ENCODE measurements at regions not wholly inside any gene's neighbourhood (a gene's known extent, or its start where the extent isn't known, plus 50 kb on each side); places are given as distances from the start of the nearest gene placed in this dataset.

DNA sequence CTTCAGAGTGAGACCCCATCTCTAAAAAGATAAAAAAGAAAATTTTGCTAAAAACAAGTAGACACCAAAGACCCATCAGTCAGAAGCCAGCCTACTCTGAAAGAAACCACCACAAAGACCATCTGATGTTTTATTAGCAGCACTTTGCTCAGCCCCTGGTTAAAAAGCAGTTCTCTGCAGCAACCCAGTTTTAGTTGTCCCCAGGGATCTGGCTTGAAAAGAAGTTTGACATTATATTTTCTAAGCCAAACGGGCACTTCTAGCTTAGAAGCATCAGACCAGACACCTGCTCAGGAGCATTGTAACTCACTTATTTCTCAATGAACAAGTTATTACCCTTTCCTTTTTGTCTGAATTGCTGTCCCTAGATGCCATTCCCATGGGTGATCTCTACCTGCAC is 164.2 kb upstream of the ETAA1 start:
- H3K4me3 Mint-ChIP-seq: no peak overlapping the region
- H3K4me1 ChIP-seq (ENCODE audit: control insufficient read depth, insufficient read depth, low read length): no peaks in the 10 kb centered on the region
- H3K27me3 Mint-ChIP-seq (ENCODE audit: insufficient read depth): no peaks in the 10 kb centered on the region
- TF ChIP-seq, protein P1, sequence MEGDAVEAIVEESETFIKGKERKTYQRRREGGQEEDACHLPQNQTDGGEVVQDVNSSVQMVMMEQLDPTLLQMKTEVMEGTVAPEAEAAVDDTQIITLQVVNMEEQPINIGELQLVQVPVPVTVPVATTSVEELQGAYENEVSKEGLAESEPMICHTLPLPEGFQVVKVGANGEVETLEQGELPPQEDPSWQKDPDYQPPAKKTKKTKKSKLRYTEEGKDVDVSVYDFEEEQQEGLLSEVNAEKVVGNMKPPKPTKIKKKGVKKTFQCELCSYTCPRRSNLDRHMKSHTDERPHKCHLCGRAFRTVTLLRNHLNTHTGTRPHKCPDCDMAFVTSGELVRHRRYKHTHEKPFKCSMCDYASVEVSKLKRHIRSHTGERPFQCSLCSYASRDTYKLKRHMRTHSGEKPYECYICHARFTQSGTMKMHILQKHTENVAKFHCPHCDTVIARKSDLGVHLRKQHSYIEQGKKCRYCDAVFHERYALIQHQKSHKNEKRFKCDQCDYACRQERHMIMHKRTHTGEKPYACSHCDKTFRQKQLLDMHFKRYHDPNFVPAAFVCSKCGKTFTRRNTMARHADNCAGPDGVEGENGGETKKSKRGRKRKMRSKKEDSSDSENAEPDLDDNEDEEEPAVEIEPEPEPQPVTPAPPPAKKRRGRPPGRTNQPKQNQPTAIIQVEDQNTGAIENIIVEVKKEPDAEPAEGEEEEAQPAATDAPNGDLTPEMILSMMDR (conservative IDR thresholded peaks at IDR 0.05): no peak
- H3K27me3 ChIP-seq (ENCODE audit: control insufficient read depth, insufficient read depth, low read length, poor library complexity, severe bottlenecking): no peaks in the 10 kb centered on the region
- H3K9ac ChIP-seq (ENCODE audit: extremely low read depth, low read length, poor library complexity, severe bottlenecking): no peak overlapping the region
- no peak overlapping the region for H3K27ac ChIP-seq (ENCODE audit: low read depth, low read length)
- no peaks in the 10 kb centered on the region for H3K36me3 ChIP-seq (ENCODE audit: control insufficient read depth, insufficient read depth, low read length)
- H3K9me3 ChIP-seq (ENCODE audit: control insufficient read depth, low read length): no peaks in the 10 kb centered on the region
- H3K9me3 Mint-ChIP-seq: no peaks in the 10 kb centered on the region
- no peaks in the 10 kb centered on the region for H3K4me1 Mint-ChIP-seq
- no peak overlapping the region for H3K4me3 ChIP-seq (ENCODE audit: low read length)
- DNase-seq: no peak
- H3K27ac Mint-ChIP-seq: no peak overlapping the region
- whole genome bisulfite sequencing, 2 experiments (ENCODE audit: insufficient coverage in 1 of 2, insufficient read length in 1 of 2): 93 to 100% methylated on average over 1 of the region's 1 CpG
- H3K36me3 Mint-ChIP-seq (ENCODE audit: low read depth): no peaks in the 10 kb centered on the region

DNA sequence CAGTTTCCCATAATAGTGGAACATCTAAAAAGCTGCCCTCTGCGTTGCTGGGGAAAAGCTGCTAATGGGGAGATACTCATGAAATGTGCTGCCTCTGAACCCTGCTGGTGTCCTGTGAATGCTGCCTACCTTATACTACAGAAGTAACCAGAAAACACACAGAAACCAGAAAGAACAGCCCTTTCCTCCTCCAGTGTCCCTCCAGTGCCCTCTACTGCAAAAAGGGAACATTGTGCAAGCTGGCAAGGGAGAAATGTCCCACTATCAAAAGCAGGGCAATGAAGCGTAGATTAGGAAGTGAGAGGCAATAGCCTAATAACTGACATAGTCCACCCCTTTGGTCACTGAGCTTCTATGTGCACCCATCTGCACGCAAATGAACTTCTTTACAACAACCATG is 162.7 kb upstream of the ETAA1 start:
- H3K9me3 ChIP-seq (ENCODE audit: control insufficient read depth, low read length): no peaks in the 10 kb centered on the region
- TF ChIP-seq, protein P1 (conservative IDR thresholded peaks at IDR 0.05): peak; percentile 80
- Mint-ChIP-seq H3K27me3 (ENCODE audit: insufficient read depth) (no peaks in the 10 kb centered on the region), H3K4me3 (no peak overlapping the region), H3K9me3 (no peaks in the 10 kb centered on the region), H3K36me3 (ENCODE audit: low read depth) (no peaks in the 10 kb centered on the region), H3K4me1 (peaks cover 5% of the 10 kb centered on the region), H3K27ac (no peak overlapping the region)
- no peak overlapping the region for H3K4me3 ChIP-seq (ENCODE audit: low read length)
- DNase-seq: peak; percentile 63
- no peaks in the 10 kb centered on the region for H3K36me3 ChIP-seq (ENCODE audit: control insufficient read depth, insufficient read depth, low read length)
- H3K4me1 ChIP-seq (ENCODE audit: control insufficient read depth, insufficient read depth, low read length): no peaks in the 10 kb centered on the region
- WGBS, 2 experiments (ENCODE audit: insufficient coverage in 1 of 2, insufficient read length in 1 of 2): 71 to 80% methylated on average over 2 to 3 of the region's 3 CpGs
- no peak overlapping the region for H3K9ac ChIP-seq (ENCODE audit: extremely low read depth, low read length, poor library complexity, severe bottlenecking)
- H3K27me3 ChIP-seq (ENCODE audit: control insufficient read depth, insufficient read depth, low read length, poor library complexity, severe bottlenecking): no peaks in the 10 kb centered on the region
- H3K27ac ChIP-seq (ENCODE audit: low read depth, low read length): no peak overlapping the region

DNA sequence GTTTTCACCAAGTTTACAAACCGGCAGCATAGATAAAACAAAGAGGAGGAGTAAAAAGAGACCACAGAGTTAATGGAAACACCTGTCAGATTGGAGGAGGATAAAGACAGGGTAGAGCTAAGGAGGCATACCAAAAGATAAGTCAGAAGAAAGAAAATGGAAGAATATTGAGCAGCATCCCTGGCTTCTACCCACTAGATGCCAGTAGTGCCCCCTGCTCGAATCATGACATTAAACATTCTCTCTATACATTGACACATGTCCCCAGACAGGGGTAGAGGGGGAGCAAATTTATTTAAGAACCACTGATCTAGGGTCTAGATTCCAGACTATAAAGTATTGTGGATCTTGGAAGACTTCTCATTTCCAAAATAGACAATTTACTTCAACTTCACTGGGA is 159.8 kb upstream of the ETAA1 start:
- no peak overlapping the region for H3K27ac ChIP-seq (ENCODE audit: low read depth, low read length)
- no peak overlapping the region for H3K4me3 Mint-ChIP-seq

More for the DNA sequence above, 159.8 kb upstream of the ETAA1 start:
- TF ChIP-seq, protein P1 (conservative IDR thresholded peaks at IDR 0.05): peak; percentile 47
- H3K27me3 ChIP-seq (ENCODE audit: control insufficient read depth, insufficient read depth, low read length, poor library complexity, severe bottlenecking): no peaks in the 10 kb centered on the region
- no peaks in the 10 kb centered on the region for H3K36me3 Mint-ChIP-seq (ENCODE audit: low read depth)
- H3K27me3 Mint-ChIP-seq (ENCODE audit: insufficient read depth): no peaks in the 10 kb centered on the region
- no peaks in the 10 kb centered on the region for H3K4me1 ChIP-seq (ENCODE audit: control insufficient read depth, insufficient read depth, low read length)
- H3K9me3 Mint-ChIP-seq: no peaks in the 10 kb centered on the region
- H3K9ac ChIP-seq (ENCODE audit: extremely low read depth, low read length, poor library complexity, severe bottlenecking): no peak overlapping the region
- H3K36me3 ChIP-seq (ENCODE audit: control insufficient read depth, insufficient read depth, low read length): no peaks in the 10 kb centered on the region
- no peak overlapping the region for H3K27ac Mint-ChIP-seq
- 73 to 100% methylated on average over 1 to 2 of the region's 2 CpGs for WGBS, 2 experiments (ENCODE audit: insufficient coverage in 1 of 2, insufficient read length in 1 of 2)
- H3K4me3 ChIP-seq (ENCODE audit: low read length): no peak overlapping the region
- H3K4me1 Mint-ChIP-seq: peaks cover 8% of the 10 kb centered on the region
- no peaks in the 10 kb centered on the region for H3K9me3 ChIP-seq (ENCODE audit: control insufficient read depth, low read length)
- no peak for DNase-seq
